IMR-90 (cell line): ENCODE measurements at regions not wholly inside any gene's neighbourhood (a gene's known extent, or its start where the extent isn't known, plus 50 kb on each side); places are given as distances from the start of the nearest gene placed in this dataset.

ENCODE experiments used
- ATAC-seq: fragments of 200-7000 bp; cut with Tn5 transposase; 2 replicates; pipeline ENCODE4 v1.9.1; 2020; ENCODE audit warnings: low read depth, mild to moderate bottlenecking, moderate library complexity
- BruUV-seq: library from RNA; stranded (reverse); fragments of 400-500 nt; replicated peaks from 2 replicates; lab custom pipeline; 2021; lab: Mats Ljungman, UMichigan
- CTCF ChIA-PET: fragments of 300-600 bp; formaldehyde crosslinking; extraction: SDS; loops from one replicate; lab custom pipeline; 2021; ENCODE audit warnings: antibody characterized with exemption; lab: Yijun Ruan, JAX
- POLR2A ChIA-PET: fragments of 300-600 bp; sonication (Branson Sonifier 250); formaldehyde crosslinking; loops from one replicate; lab custom pipeline; 2022; ENCODE audit warnings: antibody characterized with exemption; ENCODE audit not compliant: unreplicated experiment; lab: Charles Lee
- DNase-seq: peaks from one replicate; pipeline ENCODE4 v3.0.0; 2013
- H2AFZ ChIP-seq: replicated peaks from 2 replicates; pipeline ENCODE3; 2013; ENCODE audit warnings: low read length, mild to moderate bottlenecking; ENCODE audit not compliant: poor library complexity
- H2AK5ac ChIP-seq: 2 replicates; pipeline ENCODE4 v1.6.1; 2013; ENCODE audit warnings: low read depth, low read length, inconsistent platforms
- H2AK9ac ChIP-seq: replicated peaks from 2 replicates; pipeline ENCODE3; 2013; ENCODE audit warnings: mild to moderate bottlenecking, low read depth, low read length, moderate library complexity; ENCODE audit not compliant: poor library complexity
- H2BK120ac ChIP-seq: 2 replicates; pipeline ENCODE4 v1.6.1; 2013; ENCODE audit warnings: low read depth, low read length, inconsistent platforms
- H2BK15ac ChIP-seq: 3 replicates; pipeline ENCODE4 v1.6.1; 2013; ENCODE audit warnings: low read depth, low read length, inconsistent platforms
- H2BK20ac ChIP-seq: 2 replicates; pipeline ENCODE4 v1.6.1; 2013; ENCODE audit warnings: low read depth, mild to moderate bottlenecking, inconsistent platforms, low read length, moderate library complexity
- H2BK5ac ChIP-seq: 2 replicates; pipeline ENCODE4 v1.6.1; 2013; ENCODE audit warnings: mild to moderate bottlenecking, low read depth, low read length, inconsistent platforms; ENCODE audit not compliant: poor library complexity, severe bottlenecking
- H3K14ac ChIP-seq: replicated peaks from 2 replicates; pipeline ENCODE4 v1.6.1; 2013; ENCODE audit warnings: low read depth, low read length, inconsistent platforms
- H3K18ac ChIP-seq: 2 replicates; pipeline ENCODE4 v1.6.1; 2013; ENCODE audit warnings: low read depth, low read length, control low read depth
- H3K23ac ChIP-seq: 2 replicates; pipeline ENCODE4 v1.6.1; 2013; ENCODE audit warnings: low read depth, low read length, inconsistent platforms
- H3K27ac ChIP-seq: 2 replicates; pipeline ENCODE4 v1.5.1; 2013; ENCODE audit warnings: mild to moderate bottlenecking, control low read depth, low read length; ENCODE audit not compliant: insufficient read depth
- H3K27me3 ChIP-seq: 2 replicates; pipeline ENCODE4 v1.6.1; 2013; ENCODE audit warnings: low read length; ENCODE audit not compliant: control insufficient read depth, insufficient read depth
- H3K36me3 ChIP-seq: 2 replicates; pipeline ENCODE4 v1.6.1; 2013; ENCODE audit warnings: low read length, mixed read lengths; ENCODE audit not compliant: control insufficient read depth, insufficient read depth
- H3K4ac ChIP-seq: 2 replicates; pipeline ENCODE4 v1.6.1; 2013; ENCODE audit warnings: low read depth, low read length, inconsistent platforms
- H3K4me1 ChIP-seq: 2 replicates; pipeline ENCODE4 v1.6.1; 2013; ENCODE audit warnings: low read length, mixed read lengths; ENCODE audit not compliant: control insufficient read depth, insufficient read depth
- H3K4me2 ChIP-seq: 2 replicates; pipeline ENCODE4 v1.6.1; 2013; ENCODE audit warnings: low read depth, mild to moderate bottlenecking, control low read depth, low read length, moderate library complexity
- H3K4me3 ChIP-seq: 2 replicates; pipeline ENCODE4 v1.5.1; 2013; ENCODE audit warnings: low read depth, mild to moderate bottlenecking, control low read depth, low read length, moderate library complexity; ENCODE audit not compliant: insufficient read depth
- H3K56ac ChIP-seq: 2 replicates; pipeline ENCODE4 v1.6.1; 2013; ENCODE audit warnings: low read length, inconsistent platforms; ENCODE audit not compliant: insufficient read depth; ENCODE audit errors: extremely low read depth
- H3K79me1 ChIP-seq, 2 experiments: 2 replicates each; pipeline ENCODE4 v1.6.1; 2013; ENCODE audit warnings: low read length in 2 of 2, inconsistent platforms in 1 of 2, low read depth in 1 of 2
- H3K9ac ChIP-seq: 2 replicates; pipeline ENCODE4 v1.6.1; 2013; ENCODE audit warnings: low read depth, low read length, control low read depth
- H3K9me1 ChIP-seq: 2 replicates; pipeline ENCODE4 v1.6.1; 2013; ENCODE audit warnings: low read length, inconsistent platforms; ENCODE audit not compliant: insufficient read depth
- H3K9me3 ChIP-seq: 2 replicates; pipeline ENCODE4 v1.6.1; 2013; ENCODE audit warnings: low read length; ENCODE audit not compliant: control insufficient read depth, insufficient read depth
- H4K20me1 ChIP-seq: 2 replicates; pipeline ENCODE4 v1.6.1; 2013; ENCODE audit warnings: low read length, inconsistent platforms; ENCODE audit not compliant: insufficient read depth
- H4K5ac ChIP-seq: 2 replicates; pipeline ENCODE4 v1.6.1; 2013; ENCODE audit warnings: mild to moderate bottlenecking, low read depth, low read length, control low read depth
- H4K8ac ChIP-seq, 2 experiments: 2 replicates each; pipeline ENCODE4 v1.6.1; 2013; ENCODE audit warnings: low read depth in 2 of 2, low read length in 2 of 2, control low read depth in 1 of 2, inconsistent platforms in 1 of 2
- H4K91ac ChIP-seq: 2 replicates; pipeline ENCODE4 v1.6.1; 2013; ENCODE audit warnings: low read depth, low read length, inconsistent platforms; ENCODE audit not compliant: insufficient read depth
- CEBPB ChIP-seq: IDR thresholded peaks from 2 replicates; pipeline ENCODE4 v1.6.1; 2012; ENCODE audit warnings: low read depth, low read length, improper control_type of control experiment
- MAFK ChIP-seq: IDR thresholded peaks from 2 replicates; pipeline ENCODE4 v1.6.1; 2012; ENCODE audit warnings: low read depth, low read length, improper control_type of control experiment
- NFE2L2 ChIP-seq: fragments of 150-350 bp; IDR thresholded peaks from 2 replicates; pipeline ENCODE4 v1.6.1; 2016; ENCODE audit warnings: low read depth, mild to moderate bottlenecking, low read length
- POLR2A ChIP-seq: IDR thresholded peaks from 2 replicates; pipeline ENCODE4 v1.6.1; 2012; ENCODE audit warnings: mild to moderate bottlenecking, low read depth, low read length
- RCOR1 ChIP-seq: IDR thresholded peaks from 2 replicates; pipeline ENCODE4 v1.6.1; 2012; ENCODE audit warnings: mild to moderate bottlenecking, low read length, improper control_type of control experiment; ENCODE audit not compliant: insufficient replicate concordance
- RFX5 ChIP-seq: IDR thresholded peaks from 2 replicates; pipeline ENCODE4 v1.8.0; 2012; ENCODE audit warnings: low read depth, mild to moderate bottlenecking, low read length, moderate library complexity
- WGBS, 2 experiments: methylation state at CpG; one replicate each; pipeline versions ENCODE4 v1.1.5 to v1.1.7; 2013; ENCODE audit warnings: missing lambda C conversion rate in 2 of 2; ENCODE audit not compliant: insufficient read length in 1 of 2; ENCODE audit errors: extremely low coverage in 2 of 2; 5-methylcytosine and 5-hydroxymethylcytosine counted together
- dilution Hi-C: fragments of 300-500 bp; cut with HindIII; formaldehyde crosslinking; loops from one replicate; pipeline ENCODE4 v1.14.3; 2018; ENCODE audit warnings: low sequenced_read_pairs; ENCODE audit not compliant: unreplicated experiment
- in situ Hi-C: fragments of 300-500 bp; cut with MboI; formaldehyde crosslinking; loops from 3 replicates; pipeline ENCODE4 v1.14.3; 2019; ENCODE audit warnings: low sequenced_read_pairs, inconsistent platforms, mixed read lengths
- intact Hi-C: fragments of 100-400 bp; cut with micrococcal nuclease; formaldehyde crosslinking; loops from 2 replicates; pipeline ENCODE4 v1.10.0; 2022

GRCh38 chr2:9135822-9136558 is 70.6 kb upstream of the ASAP2 start (continued):
- no peak for TF ChIP-seq POLR2A
- no peak for TF ChIP-seq MAFK

DNA sequence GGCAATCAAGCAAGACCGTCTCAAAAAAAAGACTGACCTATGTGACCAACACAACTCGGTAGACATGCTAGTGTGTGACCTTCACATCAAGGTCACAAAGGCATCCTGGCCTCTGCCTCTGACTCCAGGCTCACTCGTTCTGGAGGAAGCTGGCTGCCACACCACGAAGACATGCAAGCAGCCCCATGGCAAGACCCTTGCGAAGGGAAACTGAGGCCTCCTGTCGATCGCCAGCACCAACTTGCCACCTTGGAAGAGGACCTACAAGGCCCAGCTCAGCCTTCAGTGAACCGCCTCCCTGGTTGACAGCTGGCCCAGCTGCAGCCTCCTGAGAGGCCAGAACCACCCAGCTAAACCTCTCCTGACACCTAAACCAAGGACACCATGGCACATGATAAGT is 79.3 kb upstream of the ASAP2 start:
- BruUV-seq, result no TSS peak
- Histone ChIP-seq H4K91ac (no peak overlapping the region), H2AK9ac (peak overlapping the region; percentile 55), H2BK5ac (no peak overlapping the region), H3K27me3 (no peaks in the 10 kb centered on the region; the same call in 1 of the 2 replicates), H4K20me1 (no peaks in the 10 kb centered on the region), H3K9me3 (no peaks in the 10 kb centered on the region; the same call in 1 of the 2 replicates), H3K36me3 (no peaks in the 10 kb centered on the region), H2AK5ac (no peak overlapping the region), H4K5ac (no peak overlapping the region), H4K8ac (no peak overlapping the region), H3K4ac (no peak overlapping the region), H2BK15ac (no peak overlapping the region), H2BK120ac (no peak overlapping the region), H2BK20ac (no peak overlapping the region), H3K18ac (no peak overlapping the region), H3K23ac (no peak overlapping the region), H3K56ac (no peak overlapping the region), H3K9ac (no peak overlapping the region), H3K4me3 (no peak overlapping the region), H3K4me2 (no peak overlapping the region), H3K27ac (no peak overlapping the region), H3K9me1 (peaks cover 2% of the 10 kb centered on the region; the same call in 1 of the 2 replicates), H3K79me1 (no peaks in the 10 kb centered on the region), H3K4me1 (no peaks in the 10 kb centered on the region), H2AFZ (no peak overlapping the region), H3K14ac (no peak overlapping the region)
- ATAC-seq, result no peak
- TF ChIP-seq RCOR1 (no peak), MAFK (no peak), CEBPB (no peak), RFX5 (no peak), NFE2L2 (no peak)
- WGBS, 2 experiments, result 90% methylated on average over 7 of the region's 8 CpGs; no CpG with 5 or more reads in 1 of the 2 experiments
- POLR2A ChIA-PET, result no interaction called here
- CTCF ChIA-PET, result no interaction called here
- in situ Hi-C loops (no loop called here), dilution Hi-C loops (no loop called here), intact Hi-C loops (no loop called here)
- no peak for DNase-seq
